Kidney epithelial cell (primary cell): ENCODE measurements at regions not wholly inside any gene's neighbourhood (a gene's known extent, or its start where the extent isn't known, plus 50 kb on each side); places are given as distances from the start of the nearest gene placed in this dataset.
"Not testable (repeated sequence)": the region's sequence is repeated elsewhere in the genome, so short reads cannot be mapped to it uniquely, and the experiment has no call there.

Experiments used
- DNase-seq: peaks from one replicate; pipeline ENCODE4 v3.0.0-alpha.2; 2010; ENCODE audit warnings: low read depth
- H3K27me3 ChIP-seq: 2 replicates; pipeline ENCODE4 v1.6.0; 2011; ENCODE audit warnings: low read length; ENCODE audit not compliant: control insufficient read depth, insufficient read depth
- H3K36me3 ChIP-seq: 2 replicates; pipeline ENCODE4 v1.5.1; 2011; ENCODE audit warnings: low read length; ENCODE audit not compliant: control insufficient read depth, insufficient read depth
- H3K4me3 ChIP-seq: 2 replicates; pipeline ENCODE4 v1.5.1; 2011; ENCODE audit warnings: low read depth, mild to moderate bottlenecking, control low read depth, low read length
- TF ChIP-seq, protein P1 (sequence below): IDR thresholded peaks from 2 replicates; pipeline ENCODE4 v1.5.1; 2011; ENCODE audit warnings: mild to moderate bottlenecking, moderate library complexity, low read length, control low read depth, inconsistent platforms; ENCODE audit not compliant: insufficient read depth, poor library complexity, severe bottlenecking

- Histone ChIP-seq H3K36me3 (no peaks in the 10 kb centered on the region), H3K27me3 (no peaks in the 10 kb centered on the region), H3K4me3 (no peak overlapping the region)
- no peak for DNase-seq
- TF ChIP-seq, protein P1, sequence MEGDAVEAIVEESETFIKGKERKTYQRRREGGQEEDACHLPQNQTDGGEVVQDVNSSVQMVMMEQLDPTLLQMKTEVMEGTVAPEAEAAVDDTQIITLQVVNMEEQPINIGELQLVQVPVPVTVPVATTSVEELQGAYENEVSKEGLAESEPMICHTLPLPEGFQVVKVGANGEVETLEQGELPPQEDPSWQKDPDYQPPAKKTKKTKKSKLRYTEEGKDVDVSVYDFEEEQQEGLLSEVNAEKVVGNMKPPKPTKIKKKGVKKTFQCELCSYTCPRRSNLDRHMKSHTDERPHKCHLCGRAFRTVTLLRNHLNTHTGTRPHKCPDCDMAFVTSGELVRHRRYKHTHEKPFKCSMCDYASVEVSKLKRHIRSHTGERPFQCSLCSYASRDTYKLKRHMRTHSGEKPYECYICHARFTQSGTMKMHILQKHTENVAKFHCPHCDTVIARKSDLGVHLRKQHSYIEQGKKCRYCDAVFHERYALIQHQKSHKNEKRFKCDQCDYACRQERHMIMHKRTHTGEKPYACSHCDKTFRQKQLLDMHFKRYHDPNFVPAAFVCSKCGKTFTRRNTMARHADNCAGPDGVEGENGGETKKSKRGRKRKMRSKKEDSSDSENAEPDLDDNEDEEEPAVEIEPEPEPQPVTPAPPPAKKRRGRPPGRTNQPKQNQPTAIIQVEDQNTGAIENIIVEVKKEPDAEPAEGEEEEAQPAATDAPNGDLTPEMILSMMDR: no peak
These were observed 1278.5 kb upstream of the ZEB2 start for GRCh38 chr2:145798419-145798818.

DNA sequence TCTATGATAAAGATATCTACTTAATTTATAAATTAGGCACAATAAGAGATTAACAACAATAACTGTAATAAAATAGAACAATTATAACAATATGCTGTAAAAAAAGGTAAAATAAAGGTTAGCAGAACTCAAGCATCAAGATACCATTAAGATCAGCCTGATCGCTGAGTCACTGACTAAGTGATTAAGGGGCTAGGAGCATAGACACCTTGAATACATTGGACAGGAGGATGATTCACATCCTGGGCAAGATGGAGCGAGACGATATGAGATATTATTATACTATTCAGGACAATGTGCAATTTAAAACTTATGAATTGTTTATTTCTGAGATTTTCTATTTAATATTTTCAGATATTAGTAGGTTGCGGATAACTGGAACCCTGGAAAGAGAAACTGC is 1277.8 kb upstream of the ZEB2 start:
- TF ChIP-seq, protein P1: no peak
- H3K27me3 ChIP-seq: no peaks in the 10 kb centered on the region
- DNase-seq: no peak
- H3K36me3 ChIP-seq: no peaks in the 10 kb centered on the region
- no peak overlapping the region for H3K4me3 ChIP-seq

GRCh38 chr2:145792745-145793144 is 1272.8 kb upstream of the ZEB2 start:
- Histone ChIP-seq H3K4me3 (no peak overlapping the region), H3K27me3 (no peaks in the 10 kb centered on the region), H3K36me3 (no peaks in the 10 kb centered on the region)
- TF ChIP-seq, protein P1: no peak
- no peak for DNase-seq

- Histone ChIP-seq H3K36me3 (no peaks in the 10 kb centered on the region), H3K4me3 (no peak overlapping the region), H3K27me3 (no peaks in the 10 kb centered on the region)
- TF ChIP-seq, protein P1: no peak
- no peak for DNase-seq
These were observed 1269.7 kb upstream of the ZEB2 start for GRCh38 chr2:145789636-145790035.

DNA sequence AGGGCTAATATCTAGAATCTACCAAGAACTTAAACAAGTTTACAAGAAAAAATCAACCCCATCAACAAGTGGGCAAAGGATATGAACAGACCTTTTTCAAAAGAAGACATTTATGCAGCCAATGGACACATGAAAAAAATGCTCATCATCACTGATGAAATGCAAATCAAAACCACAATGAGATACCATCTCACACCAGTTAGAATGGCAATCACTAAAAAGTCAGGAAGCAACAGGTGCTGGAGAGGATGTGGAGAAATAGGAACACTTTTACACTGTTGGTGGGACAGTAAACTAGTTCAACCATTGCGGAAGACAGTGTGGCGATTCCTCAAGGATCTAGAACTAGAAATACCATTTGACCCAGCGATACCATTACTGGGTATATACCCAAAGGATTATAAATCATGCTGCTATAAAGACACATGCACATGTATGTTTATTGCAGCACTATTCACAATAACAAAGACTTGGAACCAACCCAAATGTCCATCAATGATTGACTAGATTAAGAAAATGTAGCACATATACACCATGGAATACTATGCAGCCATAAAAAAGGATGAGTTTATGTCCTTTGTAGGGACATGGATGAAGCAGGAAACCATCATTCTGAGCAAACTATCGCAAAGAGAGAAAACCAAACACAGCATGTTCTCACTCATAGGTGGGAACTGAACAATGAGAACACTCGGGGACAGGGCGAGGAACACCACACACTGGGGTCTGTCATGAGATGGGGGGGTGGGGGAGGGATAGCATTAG is 1267.9 kb upstream of the ZEB2 start:
- H3K4me3 ChIP-seq, H3K36me3 ChIP-seq, DNase-seq, H3K27me3 ChIP-seq: not testable (repeated sequence)

GRCh38 chr2:145782607-145783006 is 1262.7 kb upstream of the ZEB2 start:
- H3K4me3 ChIP-seq, H3K36me3 ChIP-seq, H3K27me3 ChIP-seq, DNase-seq: not testable (repeated sequence)

GRCh38 chr2:145777914-145778313 is 1258.0 kb upstream of the ZEB2 start:
- Histone ChIP-seq H3K4me3 (no peak overlapping the region), H3K27me3 (no peaks in the 10 kb centered on the region), H3K36me3 (no peaks in the 10 kb centered on the region)
- TF ChIP-seq, protein P1: no peak
- DNase-seq: no peak
